ENCODE measurements at regions not wholly inside any gene's neighbourhood (a gene's known extent, or its start where the extent isn't known, plus 50 kb on each side); places are given as distances from the start of the nearest gene placed in this dataset.

- Histone ChIP-seq H4K20me1 (replicated peaks in 1 of 2; ENCODE audit: control insufficient read depth in 1 of 2, insufficient read depth in 2 of 2, low read length in 2 of 2) (no peaks in the 10 kb centered on the region), H2BK120ac (replicated peaks; ENCODE audit: low read depth, low read length) (no peak overlapping the region), H2AK5ac (ENCODE audit: low read depth, low read length) (no peak overlapping the region), H4K91ac (replicated peaks; ENCODE audit: insufficient read length, low read length) (no peak overlapping the region), H3K36me3 (ENCODE audit: control insufficient read depth in 2 of 4, insufficient read depth in 4 of 4, low read length in 3 of 4) (no peaks in the 10 kb centered on the region), H3K9me3 (ENCODE audit: insufficient read depth in 2 of 2, low read depth in 1 of 2, low read length in 1 of 2) (no peaks in the 10 kb centered on the region), H2BK20ac (ENCODE audit: low read length) (no peak overlapping the region), H3K9ac (replicated peaks in 1 of 4; ENCODE audit: extremely low read depth in 1 of 4, low read depth in 3 of 4, low read length in 3 of 4) (no peak overlapping the region), H3K27me3 (replicated peaks in 1 of 4; ENCODE audit: control insufficient read depth in 3 of 4, extremely low read depth in 1 of 4, insufficient read depth in 3 of 4, low read length in 3 of 4) (no peaks in the 10 kb centered on the region), H3K4me3 (ENCODE audit: extremely low read depth in 1 of 4, insufficient read depth in 2 of 4, low read depth in 3 of 4, low read length in 4 of 4) (no peak overlapping the region), H3K4me2 (ENCODE audit: insufficient read depth in 1 of 2, low read depth in 2 of 2, low read length in 2 of 2) (no peak overlapping the region), H3K4me1 (replicated peaks in 1 of 4; ENCODE audit: control insufficient read depth in 3 of 4, insufficient read depth in 4 of 4, low read length in 3 of 4) (peaks cover 0 to 12% (median 7%) of the 10 kb centered on the region in 4 experiments; a peak in 6 of 7 replicates), H3K56ac (replicated peaks; ENCODE audit: insufficient read length, low read depth, low read length) (no peak overlapping the region), H3K23ac (ENCODE audit: insufficient read length) (no peak overlapping the region), H3K79me2 (ENCODE audit: control insufficient read depth in 1 of 2, insufficient read depth in 2 of 2, low read length in 2 of 2) (no peaks in the 10 kb centered on the region), H2AFZ (ENCODE audit: low read length) (no peak overlapping the region), H2BK15ac (ENCODE audit: low read length) (peak overlapping the region; percentile 33; the same call in 1 of the 2 replicates), H2BK12ac (ENCODE audit: low read depth, low read length) (peak overlapping the region; percentile 70; the same call in 1 of the 2 replicates), H3K27ac (ENCODE audit: low read depth, low read length) (no peak overlapping the region), H2BK5ac (ENCODE audit: low read depth, low read length) (peak overlapping the region; percentile 38; the same call in 1 of the 2 replicates), H3K79me1 (ENCODE audit: low read depth, low read length) (no peaks in the 10 kb centered on the region), H3K4ac (replicated peaks; ENCODE audit: insufficient read length, low read depth, low read length) (no peak overlapping the region), H3K18ac (ENCODE audit: extremely low read depth, low read length) (no peak overlapping the region), H4K8ac (ENCODE audit: extremely low read depth, insufficient read depth, low read length) (no peak overlapping the region), H3K14ac (ENCODE audit: insufficient read length) (no peak overlapping the region), H4K5ac (ENCODE audit: insufficient read length, low read depth, low read length) (no peak overlapping the region), H3K23me2 (ENCODE audit: low read depth, low read length) (no peaks in the 10 kb centered on the region)
- 93% methylated on average over 2 of the region's 2 CpGs; no CpG with 5 or more reads in 1 of the 2 experiments for WGBS, 2 experiments (ENCODE audit: extremely low coverage in 1 of 2, insufficient coverage in 1 of 2, insufficient read length in 1 of 2, insufficient replicate concordance in 2 of 2, low coverage in 1 of 2, low lambda C conversion rate in 2 of 2, missing lambda C conversion rate in 1 of 2)
- CTCF ChIA-PET (ENCODE audit: partially characterized antibody) = interaction anchor here (0.9 kb wide), 1 partner anchor 178 kb away, joined by 3 read pairs; no protein-coding TSS in a partner anchor
- no peak for DNase-seq (ENCODE audit: low read depth in 1 of 2, low spot score in 2 of 2)
- no peak for TF ChIP-seq HDAC2 (IDR thresholded peaks at IDR 0.05; ENCODE audit: borderline replicate concordance in 1 of 2, low read depth in 2 of 2, low read length in 2 of 2)
- TF ChIP-seq SP1 (IDR thresholded peaks at IDR 0.05; ENCODE audit: low read depth, low read length) = no peak
- no peak for TF ChIP-seq BRCA1 (IDR thresholded peaks at IDR 0.05; ENCODE audit: low read depth, low read length)
- TF ChIP-seq HDAC6 (IDR thresholded peaks at IDR 0.05; ENCODE audit: low read depth, low read length) = no peak
- no peak for TF ChIP-seq SIRT6 (IDR thresholded peaks at IDR 0.05; ENCODE audit: low read length)
- TF ChIP-seq EP300 (IDR thresholded peaks at IDR 0.05; ENCODE audit: borderline replicate concordance in 1 of 2, low read depth in 2 of 2, low read length in 2 of 2) = no peak
- no peak for TF ChIP-seq SRF (IDR thresholded peaks at IDR 0.05; ENCODE audit: low read depth, low read length)
- POLR2A ChIA-PET (ENCODE audit: partially characterized antibody) = no interaction called here
- no peak for FAIRE-seq
Measured at GRCh38 chr3:177599326-177599725, 402.0 kb upstream of the TBL1XR1 start.
